Neuronal stem cell (in vitro differentiated cells): ENCODE measurements at regions not wholly inside any gene's neighbourhood (a gene's known extent, or its start where the extent isn't known, plus 50 kb on each side); places are given as distances from the start of the nearest gene placed in this dataset.

ENCODE experiments used
- DNase-seq: peaks from one replicate; pipeline ENCODE4 v3.0.0-alpha.2; 2013; ENCODE audit warnings: low spot score
- H2AFZ ChIP-seq: one replicate; pipeline ENCODE4 v1.6.1; 2013; ENCODE audit warnings: mild to moderate bottlenecking, low read length, inconsistent platforms
- H2AK5ac ChIP-seq: 2 replicates; pipeline ENCODE4 v1.6.1; 2013; ENCODE audit warnings: low read depth, mild to moderate bottlenecking, inconsistent platforms, low read length, moderate library complexity, mixed read lengths
- H2BK120ac ChIP-seq: 2 replicates; pipeline ENCODE4 v1.6.1; 2013; ENCODE audit warnings: low read depth, mild to moderate bottlenecking, inconsistent platforms, low read length, moderate library complexity, mixed read lengths
- H2BK12ac ChIP-seq: one replicate; pipeline ENCODE4 v1.6.1; 2013; ENCODE audit warnings: low read length, inconsistent platforms
- H2BK15ac ChIP-seq: 2 replicates; pipeline ENCODE4 v1.6.1; 2013; ENCODE audit warnings: mild to moderate bottlenecking, low read length, inconsistent platforms, mixed read lengths
- H2BK5ac ChIP-seq: one replicate; pipeline ENCODE4 v1.6.1; 2013; ENCODE audit warnings: inconsistent platforms, mild to moderate bottlenecking, low read length, moderate library complexity
- H3K14ac ChIP-seq: one replicate; pipeline ENCODE4 v1.6.1; 2013; ENCODE audit warnings: low read length, inconsistent platforms
- H3K18ac ChIP-seq: 2 replicates; pipeline ENCODE4 v1.6.1; 2013; ENCODE audit warnings: low read length, inconsistent platforms
- H3K23ac ChIP-seq: 2 replicates; pipeline ENCODE4 v1.6.1; 2013; ENCODE audit warnings: low read depth, mild to moderate bottlenecking, mixed read lengths, low read length, inconsistent platforms; ENCODE audit not compliant: poor library complexity
- H3K27ac ChIP-seq: replicated peaks from 3 replicates; pipeline ENCODE4 v1.5.1; 2013; ENCODE audit warnings: low read length, inconsistent platforms
- H3K27me3 ChIP-seq, 3 experiments: 2 replicates each; pipeline ENCODE4 v1.6.1; 2013; ENCODE audit warnings: low read length in 3 of 3, mild to moderate bottlenecking in 2 of 3, inconsistent platforms in 1 of 3, low read depth in 1 of 3, mixed read lengths in 1 of 3, moderate library complexity in 1 of 3; ENCODE audit not compliant: control insufficient read depth in 3 of 3, insufficient read depth in 3 of 3
- H3K36me3 ChIP-seq, 2 donors: replicated peaks in 1 of 2; 2 replicates each; pipeline ENCODE4 v1.6.1; 2013; ENCODE audit warnings: low read length in 2 of 2; ENCODE audit not compliant: control insufficient read depth in 2 of 2, insufficient read depth in 2 of 2
- H3K4ac ChIP-seq: 2 replicates; pipeline ENCODE4 v1.6.1; 2013; ENCODE audit warnings: inconsistent platforms, mild to moderate bottlenecking, low read length, moderate library complexity
- H3K4me1 ChIP-seq, 2 donors: 1 replicate in 1 of 2; 2 replicates in 1 of 2; pipeline ENCODE4 v1.6.1; 2013; ENCODE audit warnings: low read length in 2 of 2, low read depth in 1 of 2; ENCODE audit not compliant: control insufficient read depth in 2 of 2, insufficient read depth in 1 of 2
- H3K4me2 ChIP-seq: one replicate; pipeline ENCODE4 v1.6.1; 2013; ENCODE audit warnings: mild to moderate bottlenecking, low read length, inconsistent platforms; ENCODE audit not compliant: insufficient read depth, poor library complexity, severe bottlenecking
- H3K4me3 ChIP-seq, 2 donors: 2 replicates each; pipeline ENCODE4 v1.5.1; 2013; ENCODE audit warnings: low read length in 2 of 2, mild to moderate bottlenecking in 2 of 2, inconsistent platforms in 1 of 2, moderate library complexity in 1 of 2
- H3K79me1 ChIP-seq: one replicate; pipeline ENCODE4 v1.6.1; 2013; ENCODE audit warnings: low read depth, mild to moderate bottlenecking, inconsistent platforms, low read length, moderate library complexity
- H3K9ac ChIP-seq: one replicate; pipeline ENCODE4 v1.6.1; 2013; ENCODE audit warnings: mild to moderate bottlenecking, low read depth, low read length, inconsistent platforms; ENCODE audit not compliant: poor library complexity
- H3K9me3 ChIP-seq, 2 donors: replicated peaks in 1 of 2; 2 replicates each; pipeline versions ENCODE3 to v1.6.1; 2013; ENCODE audit warnings: low read length in 2 of 2, mild to moderate bottlenecking in 2 of 2, inconsistent platforms in 1 of 2, low read depth in 1 of 2, mixed read lengths in 1 of 2, moderate library complexity in 1 of 2; ENCODE audit not compliant: control insufficient read depth in 2 of 2, insufficient read depth in 1 of 2
- H4K8ac ChIP-seq: one replicate; pipeline ENCODE4 v1.6.1; 2013; ENCODE audit warnings: low read depth, mild to moderate bottlenecking, inconsistent platforms, low read length, moderate library complexity
- H4K91ac ChIP-seq: one replicate; pipeline ENCODE4 v1.6.1; 2013; ENCODE audit warnings: low read length, low read depth, mild to moderate bottlenecking, inconsistent platforms; ENCODE audit not compliant: poor library complexity
- WGBS, 2 donors: extraction: QIAGEN DNeasy Blood & Tissue Kit; methylation state at CpG; one replicate each; pipeline ENCODE4 v1.1.7; 2013; ENCODE audit warnings: missing lambda C conversion rate in 2 of 2, mixed read lengths in 1 of 2; ENCODE audit not compliant: insufficient read length in 2 of 2, insufficient replicate concordance in 1 of 2; ENCODE audit errors: extremely low coverage in 2 of 2; 5-methylcytosine and 5-hydroxymethylcytosine counted together

DNA sequence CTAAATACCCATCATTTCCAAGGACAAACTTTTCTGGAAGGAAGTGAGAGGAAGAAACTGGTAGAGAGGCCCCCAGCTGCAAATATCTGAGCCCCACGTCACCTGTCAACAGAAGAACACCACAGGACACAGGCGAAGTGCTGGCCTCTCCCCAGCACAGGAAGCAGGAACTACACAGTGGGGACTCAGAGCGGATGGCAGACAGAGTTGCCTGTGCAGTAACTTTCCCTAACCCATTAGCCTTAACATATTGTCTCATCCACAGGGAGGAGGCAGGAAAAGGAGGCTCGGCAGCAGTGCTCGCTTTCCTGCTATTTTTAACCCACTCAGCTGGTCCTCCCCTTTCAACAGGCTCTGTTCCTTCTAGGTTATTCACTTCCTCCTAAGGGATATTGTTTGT lies 111.5 kb upstream of the TMPO start:
- Histone ChIP-seq H3K4me1 (peaks cover 7 to 8% of the 10 kb centered on the region in 2 donors), H3K23ac (no peak overlapping the region), H2BK120ac (no peak overlapping the region), H2AK5ac (no peak overlapping the region), H3K4me2 (no peak overlapping the region), H3K4ac (no peak overlapping the region), H3K4me3 (no peak overlapping the region), H3K9me3 (peaks cover 4% of the 10 kb centered on the region in 2 donors), H3K9ac (no peak overlapping the region), H2BK5ac (no peak overlapping the region), H4K8ac (no peak overlapping the region), H3K27ac (no peak overlapping the region), H4K91ac (no peak overlapping the region), H3K79me1 (no peaks in the 10 kb centered on the region), H3K18ac (no peak overlapping the region), H2BK12ac (no peak overlapping the region), H3K27me3 (no peaks in the 10 kb centered on the region), H3K14ac (no peak overlapping the region), H2BK15ac (no peak overlapping the region), H3K36me3 (no peaks in the 10 kb centered on the region), H2AFZ (no peak overlapping the region)
- no peak for DNase-seq
- WGBS, 2 donors = no CpG with 5 or more reads among the region's 5 CpGs

DNA sequence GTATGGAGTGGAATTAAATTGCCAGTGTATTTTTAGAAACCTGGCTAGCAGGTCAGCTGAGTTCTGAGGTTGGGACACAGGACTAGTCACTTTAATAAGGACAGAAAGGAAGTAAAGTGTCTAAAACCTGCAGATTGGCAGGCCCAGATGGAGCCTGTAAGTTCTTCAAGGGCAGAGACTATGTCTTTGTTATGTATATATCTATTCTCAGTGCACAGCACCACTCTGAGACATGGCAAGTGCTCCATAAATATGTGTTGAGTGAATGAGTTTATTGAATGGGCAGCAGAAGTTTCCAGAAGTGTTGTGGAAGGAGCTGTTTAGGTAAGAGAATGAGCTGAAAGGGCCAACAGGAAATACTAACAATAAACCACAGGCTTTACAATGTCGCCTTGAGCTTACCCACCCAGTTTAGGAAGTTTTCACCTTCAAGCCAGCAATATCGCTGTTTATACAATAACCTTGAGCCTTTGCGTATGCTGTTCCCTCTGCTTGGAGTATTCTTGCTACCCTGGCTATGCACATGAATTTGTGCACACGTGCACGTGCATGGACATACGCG lies 109.5 kb upstream of the TMPO start:
- Histone ChIP-seq H3K9ac (no peak overlapping the region), H2AK5ac (no peak overlapping the region), H3K23ac (no peak overlapping the region), H3K18ac (no peak overlapping the region), H3K27ac (no peak overlapping the region), H4K8ac (no peak overlapping the region), H3K79me1 (no peaks in the 10 kb centered on the region), H3K4ac (no peak overlapping the region), H2BK12ac (no peak overlapping the region), H2AFZ (no peak overlapping the region), H3K4me3 (no peak overlapping the region), H3K4me1 (peaks cover 1 to 4% of the 10 kb centered on the region in 2 donors), H2BK5ac (no peak overlapping the region), H3K27me3 (no peaks in the 10 kb centered on the region), H3K9me3 (peaks cover 4% of the 10 kb centered on the region in 2 donors), H4K91ac (no peak overlapping the region), H2BK15ac (no peak overlapping the region), H3K36me3 (no peaks in the 10 kb centered on the region), H3K14ac (no peak overlapping the region), H3K4me2 (no peak overlapping the region), H2BK120ac (no peak overlapping the region)
- DNase-seq = no peak
- no CpG with 5 or more reads among the region's 7 CpGs for WGBS, 2 donors

DNA sequence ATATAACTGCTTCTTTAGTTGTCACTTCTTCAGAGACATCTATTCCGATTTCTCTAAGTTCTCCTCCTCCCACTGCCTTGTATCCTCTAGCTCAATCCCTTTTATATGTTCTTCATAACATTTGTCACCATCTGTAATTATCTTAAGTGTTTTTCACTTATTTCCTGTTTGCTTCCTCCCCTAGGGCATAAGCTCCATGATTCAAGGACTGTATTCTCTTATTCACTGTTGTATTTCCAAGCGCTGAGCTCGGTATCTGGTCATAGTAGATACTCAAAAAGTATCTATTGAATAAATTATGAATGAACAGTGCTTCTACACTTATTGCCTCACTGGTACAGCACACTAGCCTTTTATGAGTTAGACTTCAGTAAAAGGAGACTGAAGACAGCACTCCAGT lies 109.0 kb upstream of the TMPO start:
- no CpG with 5 or more reads among the region's 3 CpGs for WGBS, 2 donors
- H3K27me3 ChIP-seq = no peaks in the 10 kb centered on the region
- H3K4me1 ChIP-seq = peaks cover 1 to 4% of the 10 kb centered on the region in 2 donors
- no peak overlapping the region for H2AFZ ChIP-seq
- H3K4me3 ChIP-seq = no peak overlapping the region
- no peak overlapping the region for H4K8ac ChIP-seq
- no peak overlapping the region for H2BK120ac ChIP-seq
- H3K4ac ChIP-seq = no peak overlapping the region
- no peak overlapping the region for H3K23ac ChIP-seq
- H2BK5ac ChIP-seq = no peak overlapping the region
- no peak overlapping the region for H4K91ac ChIP-seq
- no peak overlapping the region for H2BK12ac ChIP-seq
- DNase-seq = no peak
- H3K18ac ChIP-seq = no peak overlapping the region
- no peak overlapping the region for H2AK5ac ChIP-seq
- no peak overlapping the region for H3K9ac ChIP-seq
- no peaks in the 10 kb centered on the region for H3K36me3 ChIP-seq
- no peak overlapping the region for H3K27ac ChIP-seq
- H3K79me1 ChIP-seq = no peaks in the 10 kb centered on the region
- H3K9me3 ChIP-seq = peaks cover 4% of the 10 kb centered on the region in 2 donors
- H2BK15ac ChIP-seq = no peak overlapping the region
- no peak overlapping the region for H3K4me2 ChIP-seq
- no peak overlapping the region for H3K14ac ChIP-seq

DNA sequence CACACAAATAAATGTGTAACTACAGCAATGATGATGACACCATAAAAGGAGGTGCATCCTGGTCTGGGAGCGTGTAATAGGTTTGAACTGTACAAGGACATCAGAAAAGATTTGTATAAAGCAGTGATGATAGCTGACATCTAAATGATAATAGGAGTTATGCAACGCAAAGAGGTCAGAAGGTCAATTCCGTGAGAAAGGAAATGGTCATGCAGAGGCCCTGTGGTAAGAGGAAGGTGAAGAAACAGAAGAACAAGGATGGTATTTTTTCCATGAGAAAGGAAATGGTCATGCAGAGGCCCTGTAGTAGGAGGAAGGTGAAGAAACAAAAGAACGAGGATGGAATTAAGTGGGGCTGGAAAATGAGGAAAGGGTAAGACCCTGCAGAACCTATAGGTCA lies 106.7 kb upstream of the TMPO start:
- WGBS, 2 donors = no CpG with 5 or more reads among the region's 4 CpGs
- H3K4me2 ChIP-seq = no peak overlapping the region
- no peak overlapping the region for H3K18ac ChIP-seq

More for the DNA sequence above, 106.7 kb upstream of the TMPO start:
- no peak overlapping the region for H4K8ac ChIP-seq
- H3K27ac ChIP-seq = no peak overlapping the region
- H2BK120ac ChIP-seq = no peak overlapping the region
- H3K4ac ChIP-seq = no peak overlapping the region
- no peak overlapping the region for H3K4me3 ChIP-seq
- no peak overlapping the region for H2AFZ ChIP-seq
- H3K79me1 ChIP-seq = no peaks in the 10 kb centered on the region
- no peak overlapping the region for H2BK5ac ChIP-seq
- H3K4me1 ChIP-seq = peaks cover 0 to 5% of the 10 kb centered on the region in 2 donors
- H3K23ac ChIP-seq = no peak overlapping the region
- H2BK12ac ChIP-seq = no peak overlapping the region
- H3K9me3 ChIP-seq = peaks cover 4% of the 10 kb centered on the region in 2 donors
- H4K91ac ChIP-seq = no peak overlapping the region
- H3K27me3 ChIP-seq = no peaks in the 10 kb centered on the region
- H2AK5ac ChIP-seq = no peak overlapping the region
- no peak for DNase-seq
- H3K14ac ChIP-seq = no peak overlapping the region
- H3K36me3 ChIP-seq = no peaks in the 10 kb centered on the region
- no peak overlapping the region for H3K9ac ChIP-seq
- H2BK15ac ChIP-seq = no peak overlapping the region
